HepG2 (cell line): ENCODE measurements at regions not wholly inside any gene's neighbourhood (a gene's known extent, or its start where the extent isn't known, plus 50 kb on each side); places are given as distances from the start of the nearest gene placed in this dataset.

Experiments
- AHDC1 ChIP-seq: sonication (generic); formaldehyde crosslinking; IDR thresholded peaks from 2 replicates; pipeline ENCODE4 v1.5.1; 2020; ENCODE audit warnings: mild to moderate bottlenecking, missing genetic modification reagents, borderline replicate concordance
- GPN1 ChIP-seq: sonication (generic); formaldehyde crosslinking; IDR thresholded peaks from 2 replicates; pipeline ENCODE4 v1.5.1; 2020; ENCODE audit warnings: missing genetic modification reagents, borderline replicate concordance
- HCFC1 ChIP-seq: fragments of 150-350 bp; IDR thresholded peaks from 2 replicates; pipeline ENCODE4 v1.6.1; 2014; ENCODE audit warnings: low read depth, low read length
- HNF4A ChIP-seq: sonication (generic); formaldehyde crosslinking; IDR thresholded peaks from 2 replicates; pipeline ENCODE4 v1.4.0; 2020; ENCODE audit warnings: missing genetic modification reagents
- HOXA9 ChIP-seq: sonication (generic); formaldehyde crosslinking; IDR thresholded peaks from 2 replicates; pipeline ENCODE4 v1.8.1; 2022; ENCODE audit warnings: missing genetic modification reagents, mild to moderate bottlenecking, moderate library complexity, borderline replicate concordance
- MEIS2 ChIP-seq: sonication (generic); formaldehyde crosslinking; IDR thresholded peaks from 2 replicates; pipeline ENCODE4 v1.9.0; 2021; ENCODE audit warnings: mild to moderate bottlenecking, missing genetic modification reagents
- PRDM15 ChIP-seq: sonication (generic); formaldehyde crosslinking; IDR thresholded peaks from 2 replicates; pipeline ENCODE4 v1.4.0; 2020; ENCODE audit warnings: missing genetic modification reagents
- THRA ChIP-seq: sonication (generic); formaldehyde crosslinking; IDR thresholded peaks from 2 replicates; pipeline ENCODE4 v1.4.0; 2020; ENCODE audit warnings: missing genetic modification reagents, borderline replicate concordance
- TRIM24 ChIP-seq: sonication (generic); formaldehyde crosslinking; IDR thresholded peaks from 2 replicates; pipeline ENCODE4 v1.8.0; 2022; ENCODE audit warnings: mild to moderate bottlenecking, missing genetic modification reagents
- ZNF317 ChIP-seq: sonication (generic); formaldehyde crosslinking; IDR thresholded peaks from 2 replicates; pipeline ENCODE4 v1.5.0; 2020; ENCODE audit warnings: mild to moderate bottlenecking, missing genetic modification reagents
- ZNF326 ChIP-seq: sonication (generic); formaldehyde crosslinking; IDR thresholded peaks from 2 replicates; pipeline ENCODE4 v1.4.0; 2020; ENCODE audit warnings: missing genetic modification reagents, borderline replicate concordance
- ZNF576 ChIP-seq: sonication (generic); formaldehyde crosslinking; IDR thresholded peaks from 2 replicates; pipeline ENCODE4 v1.4.0; 2020; ENCODE audit warnings: mild to moderate bottlenecking, missing genetic modification reagents
- ZSCAN21 ChIP-seq: sonication (generic); formaldehyde crosslinking; IDR thresholded peaks from 2 replicates; pipeline ENCODE4 v1.8.0; 2022; ENCODE audit warnings: mild to moderate bottlenecking, missing genetic modification reagents, moderate library complexity, borderline replicate concordance
- TF ChIP-seq, protein P1 (sequence below): sonication (generic); formaldehyde crosslinking; IDR thresholded peaks from 2 replicates; pipeline ENCODE4 v1.8.1; 2022; ENCODE audit warnings: low read depth, mild to moderate bottlenecking, missing genetic modification reagents

GRCh38 chr3:72150634-72151412 lies 365.9 kb upstream of the PROK2 start (continued):
- no peak for TF ChIP-seq ZNF326 (CRISPR knock-in tag)
- TF ChIP-seq TRIM24 = no peak
- TF ChIP-seq ZNF317 = no peak
- no peak for TF ChIP-seq PRDM15
- no peak for TF ChIP-seq ZNF576 (CRISPR knock-in tag)
- no peak for TF ChIP-seq GPN1 (CRISPR knock-in tag)
- TF ChIP-seq, protein P1, sequence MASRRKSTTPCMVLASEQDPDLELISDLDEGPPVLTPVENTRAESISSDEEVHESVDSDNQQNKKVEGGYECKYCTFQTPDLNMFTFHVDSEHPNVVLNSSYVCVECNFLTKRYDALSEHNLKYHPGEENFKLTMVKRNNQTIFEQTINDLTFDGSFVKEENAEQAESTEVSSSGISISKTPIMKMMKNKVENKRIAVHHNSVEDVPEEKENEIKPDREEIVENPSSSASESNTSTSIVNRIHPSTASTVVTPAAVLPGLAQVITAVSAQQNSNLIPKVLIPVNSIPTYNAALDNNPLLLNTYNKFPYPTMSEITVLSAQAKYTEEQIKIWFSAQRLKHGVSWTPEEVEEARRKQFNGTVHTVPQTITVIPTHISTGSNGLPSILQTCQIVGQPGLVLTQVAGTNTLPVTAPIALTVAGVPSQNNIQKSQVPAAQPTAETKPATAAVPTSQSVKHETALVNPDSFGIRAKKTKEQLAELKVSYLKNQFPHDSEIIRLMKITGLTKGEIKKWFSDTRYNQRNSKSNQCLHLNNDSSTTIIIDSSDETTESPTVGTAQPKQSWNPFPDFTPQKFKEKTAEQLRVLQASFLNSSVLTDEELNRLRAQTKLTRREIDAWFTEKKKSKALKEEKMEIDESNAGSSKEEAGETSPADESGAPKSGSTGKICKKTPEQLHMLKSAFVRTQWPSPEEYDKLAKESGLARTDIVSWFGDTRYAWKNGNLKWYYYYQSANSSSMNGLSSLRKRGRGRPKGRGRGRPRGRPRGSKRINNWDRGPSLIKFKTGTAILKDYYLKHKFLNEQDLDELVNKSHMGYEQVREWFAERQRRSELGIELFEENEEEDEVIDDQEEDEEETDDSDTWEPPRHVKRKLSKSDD = no peak; the same call in 1 of the 2 replicates
- peak; percentile 31; the same call in 1 of the 2 replicates for TF ChIP-seq THRA (CRISPR knock-in tag)
- TF ChIP-seq HCFC1 = no peak
- TF ChIP-seq HNF4A (CRISPR knock-in tag) = peak; percentile 96
- no peak for TF ChIP-seq MEIS2 (CRISPR knock-in tag)
- no peak for TF ChIP-seq ZSCAN21 (CRISPR knock-in tag)
- TF ChIP-seq HOXA9 = no peak
- peak; percentile 57; the same call in 1 of the 2 replicates for TF ChIP-seq AHDC1 (CRISPR knock-in tag)
